Thymus (tissue), 11 donors: ENCODE measurements at regions not wholly inside any gene's neighbourhood (a gene's known extent, or its start where the extent isn't known, plus 50 kb on each side); places are given as distances from the start of the nearest gene placed in this dataset.
A peak's percentile ranks its signal among the peaks of the same experiment; 100 is the strongest.

Experiments used
- DNase-seq, 9 donors: peaks; one replicate each; pipeline ENCODE4 v3.0.0-alpha.2; 2013; ENCODE audit warnings: low spot score in 9 of 9, low read depth in 6 of 9, missing footprints in 1 of 9
- H3K27ac ChIP-seq, 2 donors: one replicate each; pipeline ENCODE4 v1.5.1; 2013; ENCODE audit warnings: control low read depth in 1 of 2, low read depth in 1 of 2, low read length in 1 of 2, mild to moderate bottlenecking in 1 of 2, moderate library complexity in 1 of 2
- H3K27me3 ChIP-seq, 2 donors: one replicate each; pipeline ENCODE4 v1.5.1; 2013; ENCODE audit warnings: low read length in 1 of 2; ENCODE audit not compliant: control insufficient read depth in 2 of 2, insufficient read depth in 1 of 2
- H3K36me3 ChIP-seq, 2 donors: one replicate each; pipeline ENCODE4 v1.5.1; 2013; ENCODE audit warnings: low read length in 1 of 2, mild to moderate bottlenecking in 1 of 2, moderate library complexity in 1 of 2; ENCODE audit not compliant: control insufficient read depth in 2 of 2, insufficient read depth in 2 of 2
- H3K4me1 ChIP-seq, 2 donors: one replicate each; pipeline ENCODE4 v1.5.1; 2013; ENCODE audit warnings: low read length in 2 of 2; ENCODE audit not compliant: control insufficient read depth in 2 of 2, insufficient read depth in 2 of 2
- H3K4me3 ChIP-seq, 2 donors: one replicate each; pipeline ENCODE4 v1.5.1; 2013; ENCODE audit warnings: low read length in 2 of 2, control low read depth in 1 of 2, mild to moderate bottlenecking in 1 of 2
- H3K9me3 ChIP-seq, 2 donors: one replicate each; pipeline ENCODE4 v1.5.1; 2013; ENCODE audit warnings: low read length in 1 of 2, mild to moderate bottlenecking in 1 of 2; ENCODE audit not compliant: control insufficient read depth in 2 of 2, insufficient read depth in 1 of 2
- WGBS: extraction: QIAGEN DNeasy Blood & Tissue Kit; methylation state at CpG from one replicate; pipeline ENCODE4 v1.1.7; 2013; 5-methylcytosine and 5-hydroxymethylcytosine counted together
- donor health status: healthy.

- Histone ChIP-seq H3K9me3 (no peaks in the 10 kb centered on the region), H3K27ac (no peak overlapping the region), H3K27me3 (no peaks in the 10 kb centered on the region), H3K4me3 (no peak overlapping the region), H3K36me3 (no peaks in the 10 kb centered on the region), H3K4me1 (no peaks in the 10 kb centered on the region)
- 89% methylated on average over 2 of the region's 2 CpGs for WGBS
- DNase-seq: no peak
Measured at GRCh38 chr20:40540166-40540565, 148.9 kb downstream of the MAFB start.

GRCh38 chr20:40538131-40538530 is 150.9 kb downstream of the MAFB start:
- Histone ChIP-seq H3K4me1 (no peaks in the 10 kb centered on the region), H3K27ac (no peak overlapping the region), H3K4me3 (no peak overlapping the region), H3K36me3 (no peaks in the 10 kb centered on the region), H3K27me3 (no peaks in the 10 kb centered on the region), H3K9me3 (no peaks in the 10 kb centered on the region)
- WGBS: 85% methylated on average over 3 of the region's 3 CpGs
- no peak for DNase-seq

- H3K4me3 ChIP-seq: no peak overlapping the region
- 91% methylated on average over 4 of the region's 4 CpGs for WGBS
- H3K9me3 ChIP-seq: no peaks in the 10 kb centered on the region
- no peak overlapping the region for H3K27ac ChIP-seq
- no peaks in the 10 kb centered on the region for H3K36me3 ChIP-seq
- H3K27me3 ChIP-seq: no peaks in the 10 kb centered on the region
- no peaks in the 10 kb centered on the region for H3K4me1 ChIP-seq
- DNase-seq: no peak
Measured at GRCh38 chr20:40536808-40537207, 152.2 kb downstream of the MAFB start.

GRCh38 chr20:40535816-40536215 is 153.2 kb downstream of the MAFB start:
- H3K36me3 ChIP-seq: no peaks in the 10 kb centered on the region
- no peak overlapping the region for H3K27ac ChIP-seq
- no peak overlapping the region for H3K4me3 ChIP-seq
- H3K9me3 ChIP-seq: no peaks in the 10 kb centered on the region
- 90% methylated on average over 8 of the region's 8 CpGs for WGBS
- H3K27me3 ChIP-seq: no peaks in the 10 kb centered on the region
- DNase-seq: no peak
- H3K4me1 ChIP-seq: no peaks in the 10 kb centered on the region

- peak in 1 of 9 donors; percentile 2 for DNase-seq
- WGBS: 71% methylated on average over 4 of the region's 4 CpGs
- H3K4me3 ChIP-seq: no peak overlapping the region
- H3K27ac ChIP-seq: no peak overlapping the region
- H3K27me3 ChIP-seq: no peaks in the 10 kb centered on the region
- no peaks in the 10 kb centered on the region for H3K9me3 ChIP-seq
- no peaks in the 10 kb centered on the region for H3K36me3 ChIP-seq
- no peaks in the 10 kb centered on the region for H3K4me1 ChIP-seq
Measured at GRCh38 chr20:40532103-40532502, 156.9 kb downstream of the MAFB start.

GRCh38 chr20:40525351-40525750 is 163.7 kb downstream of the MAFB start:
- Histone ChIP-seq H3K4me1 (no peaks in the 10 kb centered on the region), H3K4me3 (no peak overlapping the region), H3K27ac (no peak overlapping the region), H3K9me3 (no peaks in the 10 kb centered on the region), H3K36me3 (no peaks in the 10 kb centered on the region), H3K27me3 (no peaks in the 10 kb centered on the region)
- 94% methylated on average over 4 of the region's 4 CpGs for WGBS
- DNase-seq: no peak

GRCh38 chr20:40524071-40524470 is 165.0 kb downstream of the MAFB start:
- Histone ChIP-seq H3K4me3 (no peak overlapping the region), H3K36me3 (no peaks in the 10 kb centered on the region), H3K9me3 (no peaks in the 10 kb centered on the region), H3K4me1 (no peaks in the 10 kb centered on the region), H3K27me3 (no peaks in the 10 kb centered on the region), H3K27ac (no peak overlapping the region)
- 90% methylated on average over 2 of the region's 2 CpGs for WGBS
- DNase-seq: no peak

GRCh38 chr20:40522405-40522804 is 166.6 kb downstream of the MAFB start:
- WGBS: 98% methylated on average over 1 of the region's 1 CpG
- H3K9me3 ChIP-seq: no peaks in the 10 kb centered on the region
- no peaks in the 10 kb centered on the region for H3K27me3 ChIP-seq
- H3K4me3 ChIP-seq: no peak overlapping the region
- H3K4me1 ChIP-seq: no peaks in the 10 kb centered on the region
- DNase-seq: no peak
- H3K27ac ChIP-seq: no peak overlapping the region
- H3K36me3 ChIP-seq: no peaks in the 10 kb centered on the region

GRCh38 chr20:40521962-40522361 is 167.1 kb downstream of the MAFB start:
- no peak overlapping the region for H3K27ac ChIP-seq
- 100% methylated on average over 1 of the region's 1 CpG for WGBS
- DNase-seq: no peak
- no peaks in the 10 kb centered on the region for H3K9me3 ChIP-seq
- H3K36me3 ChIP-seq: no peaks in the 10 kb centered on the region
- no peak overlapping the region for H3K4me3 ChIP-seq
- H3K4me1 ChIP-seq: no peaks in the 10 kb centered on the region
- H3K27me3 ChIP-seq: no peaks in the 10 kb centered on the region

- DNase-seq: no peak
- Histone ChIP-seq H3K4me1 (no peaks in the 10 kb centered on the region), H3K4me3 (no peak overlapping the region), H3K27ac (no peak overlapping the region), H3K27me3 (no peaks in the 10 kb centered on the region), H3K9me3 (no peaks in the 10 kb centered on the region), H3K36me3 (no peaks in the 10 kb centered on the region)
- WGBS: 83% methylated on average over 3 of the region's 3 CpGs
Measured at GRCh38 chr20:40519918-40520317, 169.1 kb downstream of the MAFB start.
